PC-3 (cell line): ENCODE measurements at regions not wholly inside any gene's neighbourhood (a gene's known extent, or its start where the extent isn't known, plus 50 kb on each side); places are given as distances from the start of the nearest gene placed in this dataset.

Experiments used
- ATAC-seq: fragments of 200-7000 bp; cut with Tn5 transposase; 2 replicates; pipeline ENCODE4 v1.9.1; 2020; ENCODE audit warnings: mild to moderate bottlenecking, moderate library complexity
- BruUV-seq: library from RNA; stranded (reverse); fragments of 400-500 nt; replicated peaks from 2 replicates; lab custom pipeline; 2021; lab: Mats Ljungman, UMichigan
- CTCF ChIA-PET: fragments of 300-600 bp; sonication (Branson Sonifier 250); formaldehyde crosslinking; loops from one replicate; lab custom pipeline; 2022; ENCODE audit warnings: antibody characterized with exemption; lab: Charles Lee
- POLR2A ChIA-PET: fragments of 300-600 bp; sonication (Branson Sonifier 250); formaldehyde crosslinking; loops from one replicate; lab custom pipeline; 2022; ENCODE audit warnings: antibody characterized with exemption; ENCODE audit not compliant: unreplicated experiment; lab: Charles Lee
- DNase-seq: peaks from one replicate; pipeline ENCODE4 v3.0.0-alpha.2; 2015
- H2AFZ ChIP-seq: fragments of 300-600 bp; sonication (generic); 2 replicates; pipeline ENCODE4 v1.6.0; 2016; ENCODE audit warnings: antibody characterized with exemption, low read length
- H3F3A ChIP-seq: fragments of 300-600 bp; sonication (generic); one replicate; pipeline ENCODE4 v1.6.0; 2017; ENCODE audit warnings: antibody characterized with exemption, low read length, control low read depth, mild to moderate bottlenecking; ENCODE audit not compliant: unreplicated experiment
- H3K27ac ChIP-seq: fragments of 300-600 bp; sonication (generic); 2 replicates; pipeline ENCODE4 v1.5.1; 2016; ENCODE audit warnings: mild to moderate bottlenecking, low read length
- H3K27me3 ChIP-seq: fragments of 300-600 bp; sonication (generic); 2 replicates; pipeline ENCODE4 v1.6.1; 2016; ENCODE audit warnings: low read length, mixed read lengths
- H3K36me3 ChIP-seq: fragments of 300-600 bp; sonication (generic); 2 replicates; pipeline ENCODE4 v1.6.1; 2016; ENCODE audit warnings: low read depth, mixed run types, low read length, mixed read lengths
- H3K4me1 ChIP-seq: fragments of 300-600 bp; sonication (generic); 2 replicates; pipeline ENCODE4 v1.5.1; 2016; ENCODE audit warnings: low read length; ENCODE audit not compliant: insufficient read depth
- H3K4me2 ChIP-seq: fragments of 300-600 bp; sonication (generic); 2 replicates; pipeline ENCODE4 v1.6.0; 2016; ENCODE audit warnings: low read length
- H3K4me3 ChIP-seq: fragments of 300-600 bp; sonication (generic); 2 replicates; pipeline ENCODE4 v1.5.1; 2016; ENCODE audit warnings: mild to moderate bottlenecking, low read length, mixed read lengths
- H3K79me2 ChIP-seq: fragments of 300-600 bp; sonication (generic); 2 replicates; pipeline ENCODE4 v1.6.1; 2017; ENCODE audit warnings: low read length, mixed read lengths
- H3K9ac ChIP-seq: fragments of 300-600 bp; sonication (generic); 2 replicates; pipeline ENCODE4 v1.6.0; 2016; ENCODE audit warnings: mild to moderate bottlenecking, low read length
- H3K9me2 ChIP-seq: fragments of 300-600 bp; sonication (generic); replicated peaks from 2 replicates; pipeline ENCODE4 v1.6.1; 2016; ENCODE audit warnings: mixed run types, low read length, mixed read lengths
- H3K9me3 ChIP-seq: fragments of 300-600 bp; sonication (generic); 2 replicates; pipeline ENCODE4 v1.6.1; 2016; ENCODE audit warnings: low read length, mixed read lengths
- H4K20me1 ChIP-seq: fragments of 300-600 bp; sonication (generic); 2 replicates; pipeline ENCODE4 v1.6.1; 2016; ENCODE audit warnings: low read length, mixed read lengths
- CTCF ChIP-seq: fragments of 300-600 bp; sonication (generic); conservative IDR thresholded peaks from 2 replicates; pipeline ENCODE4 v1.5.1; 2017; ENCODE audit warnings: antibody characterized with exemption, low read depth, mild to moderate bottlenecking, low read length
- EZH2 ChIP-seq: fragments of 300-600 bp; sonication (generic); IDR thresholded peaks from one replicate; pipeline ENCODE4 v1.6.1; 2017; ENCODE audit warnings: antibody characterized with exemption, mild to moderate bottlenecking, low read length; ENCODE audit not compliant: unreplicated experiment
- EZH2phosphoT487 ChIP-seq: fragments of 300-600 bp; sonication (generic); IDR thresholded peaks from 2 replicates; pipeline ENCODE4 v1.6.1; 2018; ENCODE audit warnings: mild to moderate bottlenecking, antibody characterized with exemption, low read length, borderline replicate concordance
- intact Hi-C: fragments of 100-400 bp; cut with micrococcal nuclease; formaldehyde crosslinking; loops from 2 replicates; pipeline ENCODE4 v1.9.0; 2023

DNA sequence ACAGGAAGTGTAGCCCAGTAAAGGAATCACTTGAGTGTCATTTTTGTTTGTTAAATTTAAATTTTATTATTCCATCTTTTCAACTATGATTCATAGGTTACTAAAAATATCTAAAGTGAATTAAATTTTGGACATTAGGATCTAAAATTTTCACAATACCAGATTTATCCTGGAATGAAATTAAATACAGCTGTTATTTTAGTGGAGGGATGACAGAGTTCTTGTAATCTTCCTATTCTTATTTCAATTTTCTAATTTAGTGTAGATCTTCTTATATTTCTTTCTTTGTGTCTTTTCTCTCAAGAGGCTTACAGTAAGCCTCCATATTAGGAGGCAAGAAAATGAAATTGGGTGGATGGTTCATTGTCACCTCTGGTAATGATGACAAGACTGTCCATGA lies 167.9 kb upstream of the TNC start:
- no peak for DNase-seq
- CTCF ChIA-PET, result no interaction called here
- ATAC-seq, result no peak

GRCh38 chr9:115286411-115286810 lies 168.5 kb upstream of the TNC start:
- Histone ChIP-seq H3K4me3 (no peak overlapping the region), H2AFZ (no peak overlapping the region), H3K4me2 (no peak overlapping the region), H3K9me3 (no peaks in the 10 kb centered on the region), H3K4me1 (no peaks in the 10 kb centered on the region; the same call in 1 of the 2 replicates), H3K36me3 (no peaks in the 10 kb centered on the region), H3K79me2 (no peaks in the 10 kb centered on the region), H3F3A (no peaks in the 10 kb centered on the region), H3K27me3 (no peaks in the 10 kb centered on the region), H4K20me1 (no peaks in the 10 kb centered on the region), H3K27ac (no peak overlapping the region), H3K9me2 (no peaks in the 10 kb centered on the region), H3K9ac (no peak overlapping the region)
- POLR2A ChIA-PET, result no interaction called here
- CTCF ChIA-PET, result no interaction called here
- intact Hi-C loops, result no loop called here
- ATAC-seq, result no peak
- DNase-seq, result no peak
- TF ChIP-seq EZH2phosphoT487, result no peak
- no peak for TF ChIP-seq EZH2
- TF ChIP-seq CTCF, result no peak
- no TSS peak for BruUV-seq

More for the DNA sequence above, 167.9 kb upstream of the TNC start:
- Histone ChIP-seq H3F3A (no peaks in the 10 kb centered on the region), H3K4me1 (no peaks in the 10 kb centered on the region), H3K9me2 (no peaks in the 10 kb centered on the region), H3K79me2 (no peaks in the 10 kb centered on the region), H3K27me3 (no peaks in the 10 kb centered on the region), H4K20me1 (no peaks in the 10 kb centered on the region), H3K36me3 (no peaks in the 10 kb centered on the region), H2AFZ (no peak overlapping the region), H3K4me2 (no peak overlapping the region), H3K9me3 (no peaks in the 10 kb centered on the region), H3K4me3 (no peak overlapping the region), H3K27ac (no peak overlapping the region), H3K9ac (no peak overlapping the region)
- POLR2A ChIA-PET, result no interaction called here
- BruUV-seq, result no TSS peak
- no peak for TF ChIP-seq EZH2
- no peak for TF ChIP-seq CTCF
- TF ChIP-seq EZH2phosphoT487, result no peak
- intact Hi-C loops, result no loop called here

- no peak for ATAC-seq
- no TSS peak for BruUV-seq
Measured at GRCh38 chr9:115289757-115290208, 171.8 kb upstream of the TNC start.

More at GRCh38 chr9:115289757-115290208, 171.8 kb upstream of the TNC start:
- no peaks in the 10 kb centered on the region for H3K27me3 ChIP-seq
- intact Hi-C loops, result no loop called here
- H4K20me1 ChIP-seq, result no peaks in the 10 kb centered on the region
- H2AFZ ChIP-seq, result no peak overlapping the region
- peaks cover 10% of the 10 kb centered on the region; the same call in 1 of the 2 replicates for H3K4me1 ChIP-seq
- no peak overlapping the region for H3K4me3 ChIP-seq
- ChIA-PET CTCF (no interaction called here), POLR2A (no interaction called here)
- no peak for DNase-seq
- no peaks in the 10 kb centered on the region for H3K79me2 ChIP-seq
- no peaks in the 10 kb centered on the region for H3K9me2 ChIP-seq
- no peak overlapping the region for H3K4me2 ChIP-seq
- no peak overlapping the region for H3K9ac ChIP-seq
- no peaks in the 10 kb centered on the region for H3K36me3 ChIP-seq
- no peak overlapping the region for H3K27ac ChIP-seq
- H3F3A ChIP-seq, result no peaks in the 10 kb centered on the region
- H3K9me3 ChIP-seq, result no peaks in the 10 kb centered on the region
- TF ChIP-seq CTCF (no peak), EZH2phosphoT487 (no peak), EZH2 (no peak)
